ENCODE measurements at regions not wholly inside any gene's neighbourhood (a gene's known extent, or its start where the extent isn't known, plus 50 kb on each side); places are given as distances from the start of the nearest gene placed in this dataset.

DNA sequence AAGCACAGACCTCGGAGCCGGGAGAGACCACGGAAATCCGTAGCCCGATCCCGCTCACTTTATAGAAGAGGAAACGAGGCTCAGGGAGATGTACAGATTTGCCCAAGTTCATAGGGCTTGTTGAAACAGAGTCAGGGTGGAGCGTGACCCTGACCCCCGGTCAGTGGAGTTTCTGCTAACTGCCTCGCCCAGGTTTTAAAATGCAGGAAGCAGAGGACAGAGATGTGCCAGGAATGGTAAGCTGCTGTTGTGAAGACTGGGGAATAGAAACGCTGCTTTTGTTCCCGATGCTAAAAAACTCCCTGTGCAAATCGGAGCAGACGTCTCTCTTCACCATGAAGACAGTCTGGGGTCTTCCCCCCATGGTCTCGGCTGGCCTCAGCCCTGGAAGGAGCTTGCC, 403.0 kb downstream of the SEC14L1 start (continued):
- TF ChIP-seq JUND (IDR thresholded peaks at IDR 0.05), result no peak
- no peak for TF ChIP-seq GABPA (IDR thresholded peaks at IDR 0.05 in 1 of 2, conservative IDR thresholded peaks at IDR 0.05 in 1 of 2)
- TF ChIP-seq, protein P1, sequence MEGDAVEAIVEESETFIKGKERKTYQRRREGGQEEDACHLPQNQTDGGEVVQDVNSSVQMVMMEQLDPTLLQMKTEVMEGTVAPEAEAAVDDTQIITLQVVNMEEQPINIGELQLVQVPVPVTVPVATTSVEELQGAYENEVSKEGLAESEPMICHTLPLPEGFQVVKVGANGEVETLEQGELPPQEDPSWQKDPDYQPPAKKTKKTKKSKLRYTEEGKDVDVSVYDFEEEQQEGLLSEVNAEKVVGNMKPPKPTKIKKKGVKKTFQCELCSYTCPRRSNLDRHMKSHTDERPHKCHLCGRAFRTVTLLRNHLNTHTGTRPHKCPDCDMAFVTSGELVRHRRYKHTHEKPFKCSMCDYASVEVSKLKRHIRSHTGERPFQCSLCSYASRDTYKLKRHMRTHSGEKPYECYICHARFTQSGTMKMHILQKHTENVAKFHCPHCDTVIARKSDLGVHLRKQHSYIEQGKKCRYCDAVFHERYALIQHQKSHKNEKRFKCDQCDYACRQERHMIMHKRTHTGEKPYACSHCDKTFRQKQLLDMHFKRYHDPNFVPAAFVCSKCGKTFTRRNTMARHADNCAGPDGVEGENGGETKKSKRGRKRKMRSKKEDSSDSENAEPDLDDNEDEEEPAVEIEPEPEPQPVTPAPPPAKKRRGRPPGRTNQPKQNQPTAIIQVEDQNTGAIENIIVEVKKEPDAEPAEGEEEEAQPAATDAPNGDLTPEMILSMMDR (IDR thresholded peaks at IDR 0.05; ENCODE audit: low read depth, low read length, missing input control), result no peak
- no peak for TF ChIP-seq EGR1 (IDR thresholded peaks at IDR 0.05; ENCODE audit: low read depth in 2 of 2)

DNA sequence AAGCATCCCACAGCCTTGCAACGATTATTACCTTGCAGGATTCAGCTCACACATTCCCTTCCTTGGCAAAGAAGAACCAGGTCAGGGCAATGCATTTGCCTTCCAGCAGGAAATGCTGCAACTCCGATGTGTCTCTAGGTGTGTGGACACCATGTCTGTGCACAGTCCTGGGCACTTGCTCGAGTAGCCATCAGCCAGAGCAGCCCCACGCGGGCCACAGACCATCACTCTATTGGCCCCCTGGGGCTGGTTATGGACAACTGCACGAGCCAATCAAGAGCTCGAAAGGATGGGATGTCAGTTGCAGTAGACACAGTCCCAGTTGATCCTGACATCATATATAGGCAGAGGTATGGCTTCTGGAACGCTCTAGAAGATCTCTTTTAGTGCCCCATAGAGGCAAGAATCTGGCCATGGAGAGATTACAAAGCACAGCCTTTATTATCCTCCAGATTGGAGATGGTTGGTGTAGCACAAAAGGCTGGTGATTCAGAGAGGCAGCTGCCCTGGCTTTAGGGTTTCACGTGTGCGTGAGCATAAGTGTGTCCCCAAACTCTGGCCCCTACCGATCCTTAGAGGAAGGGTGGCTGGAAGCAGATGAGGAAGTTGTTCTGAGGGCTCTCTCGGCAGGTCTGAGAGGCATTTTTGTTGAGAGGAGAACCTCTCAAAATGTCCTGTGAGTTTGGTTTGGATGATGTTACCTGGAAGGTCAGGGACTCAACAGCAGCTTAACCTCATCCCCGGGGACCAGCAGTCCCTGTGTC, 403.8 kb downstream of the SEC14L1 start:
- Histone ChIP-seq H3K9me3 (ENCODE audit: control insufficient read depth in 4 of 4, low read length in 3 of 4) (no peaks in the 10 kb centered on the region), H3K4me1 (ENCODE audit: control insufficient read depth in 4 of 4, insufficient read depth in 4 of 4, low read length in 3 of 4) (no peaks in the 10 kb centered on the region), H3K4me3 (ENCODE audit: low read depth in 1 of 3, low read length in 3 of 3) (no peak overlapping the region), H3K27me3 (ENCODE audit: control insufficient read depth in 4 of 4, insufficient read depth in 4 of 4, low read length in 3 of 4) (peaks cover 0 to 16% (median 3%) of the 10 kb centered on the region in 4 donors), H3K27ac (ENCODE audit: low read depth in 1 of 2, low read length in 2 of 2) (no peak overlapping the region), H3K9ac (ENCODE audit: low read depth in 1 of 2, low read length in 2 of 2) (no peak overlapping the region), H3K36me3 (ENCODE audit: control insufficient read depth in 4 of 4, insufficient read depth in 3 of 4, low read depth in 1 of 4, low read length in 3 of 4) (no peaks in the 10 kb centered on the region)
- no peak for TF ChIP-seq JUND (IDR thresholded peaks at IDR 0.05)
- no peak for TF ChIP-seq SP1 (IDR thresholded peaks at IDR 0.05)
- TF ChIP-seq ZBTB33 (IDR thresholded peaks at IDR 0.05), result no peak
- no peak for TF ChIP-seq ATF3 (IDR thresholded peaks at IDR 0.05)
- TF ChIP-seq EGR1 (IDR thresholded peaks at IDR 0.05; ENCODE audit: low read depth in 2 of 2), result no peak
- TF ChIP-seq HNF4G (IDR thresholded peaks at IDR 0.05), result no peak
- no peak for TF ChIP-seq RXRA (IDR thresholded peaks at IDR 0.05)
- TF ChIP-seq RAD21 (IDR thresholded peaks at IDR 0.05), result no peak
- TF ChIP-seq GABPA (IDR thresholded peaks at IDR 0.05 in 1 of 2, conservative IDR thresholded peaks at IDR 0.05 in 1 of 2), result no peak
- TF ChIP-seq FOXA2 (IDR thresholded peaks at IDR 0.05), result no peak
- no peak for TF ChIP-seq NR2F2 (IDR thresholded peaks at IDR 0.05)
- TF ChIP-seq HNF4A (conservative IDR thresholded peaks at IDR 0.05), result no peak
- TF ChIP-seq MAX (IDR thresholded peaks at IDR 0.05), result no peak
- TF ChIP-seq, protein P1 (IDR thresholded peaks at IDR 0.05; ENCODE audit: low read depth, low read length, missing input control), result no peak
- DNase-seq (ENCODE audit: low spot score), result no peak
- WGBS, result 72% methylated on average over 13 of the region's 13 CpGs

Measured in liver (tissue), 8 donors.